Left lung (tissue), 4 donors: ENCODE measurements at regions not wholly inside any gene's neighbourhood (a gene's known extent, or its start where the extent isn't known, plus 50 kb on each side); places are given as distances from the start of the nearest gene placed in this dataset.
A peak's percentile ranks its signal among the peaks of the same experiment; 100 is the strongest.

Experiments used
- ATAC-seq: fragments of 200-7000 bp; cut with Tn5 transposase; one replicate; pipeline ENCODE4 v1.9.1; 2020; ENCODE audit warnings: moderate library complexity
- DNase-seq, 4 donors: peaks; one replicate each; pipeline ENCODE4 v3.0.0-alpha.2; 2013 to 2020
- H3K27ac ChIP-seq, 2 donors: fragments of 200-600 bp; sonication (generic) in 1 of 2; one replicate each; pipeline versions ENCODE4 v1.5.0 to v1.8.0; 2020 to 2021
- H3K27me3 ChIP-seq, 2 donors: fragments of 200-600 bp; sonication (generic) in 1 of 2; one replicate each; pipeline versions ENCODE4 v1.5.0 to v1.8.0; 2020 to 2021
- H3K36me3 ChIP-seq, 2 donors: fragments of 200-600 bp; sonication (generic) in 1 of 2; one replicate each; pipeline versions ENCODE4 v1.5.0 to v1.8.0; 2020 to 2021
- H3K4me1 ChIP-seq, 2 donors: fragments of 200-600 bp; one replicate each; pipeline ENCODE4 v1.8.0; 2021
- H3K4me3 ChIP-seq, 2 donors: fragments of 200-600 bp; sonication (generic) in 1 of 2; one replicate each; pipeline versions ENCODE4 v1.5.0 to v1.8.0; 2020 to 2021; ENCODE audit warnings: mild to moderate bottlenecking in 1 of 2
- H3K9me3 ChIP-seq, 2 donors: fragments of 200-600 bp; sonication (generic) in 1 of 2; one replicate each; pipeline versions ENCODE4 v1.5.0 to v1.8.0; 2020 to 2021
- intact Hi-C, 2 donors: fragments of 100-400 bp; cut with DNase I; formaldehyde crosslinking; loops; one replicate each; pipeline versions ENCODE4 v1.11.2 to v1.14.2; 2022
- TF ChIP-seq, protein P1 (sequence below), 2 donors: fragments of 200-600 bp; sonication (generic) in 1 of 2; IDR thresholded peaks; one replicate each; pipeline versions ENCODE4 v1.5.0 to v1.8.0; 2021; ENCODE audit warnings: antibody characterized with exemption in 2 of 2
- donor health status: DM: no; HTN: yes; CAD: no.
- donor health status: DM: no; HTN: no; CAD: no.

DNA sequence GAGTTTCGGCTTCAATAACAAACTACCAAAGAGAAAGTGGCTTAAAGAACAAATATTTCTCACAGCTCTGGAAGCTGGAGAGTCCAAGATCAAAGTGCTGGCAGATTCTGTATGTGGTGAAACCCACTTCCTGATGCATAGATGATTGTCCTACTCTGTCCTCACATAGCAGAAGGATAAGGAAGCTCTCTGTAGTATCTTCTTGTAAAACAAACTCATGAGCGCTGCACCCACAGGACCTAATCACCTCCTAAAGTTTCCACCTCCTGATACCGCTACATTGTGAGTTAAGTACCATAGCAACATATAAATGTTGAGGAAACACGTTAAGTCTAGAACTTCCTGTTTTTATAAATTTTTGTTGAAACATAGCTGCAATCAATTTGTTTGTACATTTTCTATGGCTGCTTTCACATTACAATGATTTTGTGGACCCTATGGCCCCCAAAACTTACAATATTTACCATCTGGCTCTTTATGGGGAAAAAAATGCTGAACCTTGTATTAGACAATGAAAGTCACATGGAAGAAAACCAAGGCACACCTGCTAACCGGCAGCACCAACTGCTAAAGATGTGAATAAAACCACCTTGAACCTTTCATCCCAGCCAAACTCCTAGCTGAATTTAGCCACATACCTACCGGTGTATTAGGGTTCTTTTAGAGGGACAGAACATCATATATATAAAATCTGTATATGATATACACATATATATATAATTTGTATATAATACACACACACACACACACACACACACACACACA is 1423.4 kb downstream of the NCAM2 start:
- Histone ChIP-seq H3K36me3 (no peaks in the 10 kb centered on the region), H3K27ac (no peak overlapping the region), H3K4me3 (no peak overlapping the region), H3K4me1 (no peaks in the 10 kb centered on the region), H3K9me3 (no peaks in the 10 kb centered on the region), H3K27me3 (no peaks in the 10 kb centered on the region)
- TF ChIP-seq, protein P1, sequence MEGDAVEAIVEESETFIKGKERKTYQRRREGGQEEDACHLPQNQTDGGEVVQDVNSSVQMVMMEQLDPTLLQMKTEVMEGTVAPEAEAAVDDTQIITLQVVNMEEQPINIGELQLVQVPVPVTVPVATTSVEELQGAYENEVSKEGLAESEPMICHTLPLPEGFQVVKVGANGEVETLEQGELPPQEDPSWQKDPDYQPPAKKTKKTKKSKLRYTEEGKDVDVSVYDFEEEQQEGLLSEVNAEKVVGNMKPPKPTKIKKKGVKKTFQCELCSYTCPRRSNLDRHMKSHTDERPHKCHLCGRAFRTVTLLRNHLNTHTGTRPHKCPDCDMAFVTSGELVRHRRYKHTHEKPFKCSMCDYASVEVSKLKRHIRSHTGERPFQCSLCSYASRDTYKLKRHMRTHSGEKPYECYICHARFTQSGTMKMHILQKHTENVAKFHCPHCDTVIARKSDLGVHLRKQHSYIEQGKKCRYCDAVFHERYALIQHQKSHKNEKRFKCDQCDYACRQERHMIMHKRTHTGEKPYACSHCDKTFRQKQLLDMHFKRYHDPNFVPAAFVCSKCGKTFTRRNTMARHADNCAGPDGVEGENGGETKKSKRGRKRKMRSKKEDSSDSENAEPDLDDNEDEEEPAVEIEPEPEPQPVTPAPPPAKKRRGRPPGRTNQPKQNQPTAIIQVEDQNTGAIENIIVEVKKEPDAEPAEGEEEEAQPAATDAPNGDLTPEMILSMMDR (IDR thresholded peaks at IDR 0.05): no peak
- intact Hi-C loops: no loop called here
- DNase-seq (no peak), ATAC-seq (no peak)

DNA sequence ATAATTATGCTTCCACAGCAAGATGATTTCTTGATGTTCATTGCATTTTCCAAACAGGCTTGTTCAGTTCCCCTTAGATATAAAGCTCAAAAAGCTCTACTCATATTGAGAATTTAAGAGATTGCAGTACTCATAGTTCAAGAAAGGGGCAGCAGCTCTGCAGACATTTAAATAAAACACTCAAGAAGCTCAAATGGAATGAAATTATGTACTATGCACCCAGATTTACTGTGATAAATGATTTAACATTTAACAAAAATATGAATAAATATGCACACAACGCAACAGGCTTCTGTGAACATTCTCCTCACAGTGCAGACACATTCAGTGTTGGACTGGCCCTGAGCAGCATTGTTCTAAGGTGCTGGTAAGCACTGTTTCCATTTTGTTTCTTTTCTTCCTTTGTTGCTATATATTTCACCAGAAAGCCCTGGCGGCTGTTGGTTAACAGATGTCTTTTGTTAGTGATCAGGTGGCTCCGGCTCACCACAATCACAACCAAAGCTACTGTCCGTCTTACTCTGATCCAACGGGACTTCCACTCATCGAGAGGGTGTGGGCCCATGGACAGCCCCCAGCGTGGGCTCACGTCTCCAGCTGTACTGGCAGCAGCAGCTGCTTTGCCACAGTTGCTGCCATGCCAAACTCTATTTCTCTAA is 1440.3 kb downstream of the NCAM2 start:
- TF ChIP-seq, protein P1 (IDR thresholded peaks at IDR 0.05): no peak
- DNase-seq (peak in 1 of 4 donors; percentile 44), ATAC-seq (no peak)
- Histone ChIP-seq H3K27me3 (no peaks in the 10 kb centered on the region), H3K36me3 (no peaks in the 10 kb centered on the region), H3K27ac (no peak overlapping the region), H3K4me3 (no peak overlapping the region), H3K4me1 (no peaks in the 10 kb centered on the region), H3K9me3 (no peaks in the 10 kb centered on the region)
- intact Hi-C loops: no loop called here

DNA sequence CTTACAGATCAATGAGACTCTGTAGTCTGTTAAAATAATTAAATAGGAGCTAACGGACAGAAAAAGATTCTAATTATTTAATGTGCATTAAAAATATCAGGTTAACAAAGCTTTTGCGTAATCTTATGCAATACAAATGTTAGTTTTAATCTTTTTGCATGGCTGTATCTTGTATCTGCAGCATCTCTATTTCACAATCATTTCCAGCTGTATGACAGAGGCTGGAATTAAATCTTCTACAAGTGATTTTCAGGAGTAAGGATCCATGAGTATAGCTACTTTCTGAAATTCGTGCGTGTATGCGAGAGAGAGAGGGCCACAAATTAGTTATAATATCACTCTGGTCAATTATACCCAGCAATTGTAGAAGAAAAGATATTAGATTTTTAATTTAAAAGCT is 1446.8 kb downstream of the NCAM2 start:
- DNase-seq (no peak), ATAC-seq (no peak)
- Histone ChIP-seq H3K36me3 (no peaks in the 10 kb centered on the region), H3K4me3 (no peak overlapping the region), H3K27ac (no peak overlapping the region), H3K9me3 (peaks cover 0 to 2% of the 10 kb centered on the region in 2 donors), H3K4me1 (no peaks in the 10 kb centered on the region), H3K27me3 (no peaks in the 10 kb centered on the region)
- intact Hi-C loops: no loop called here
- TF ChIP-seq, protein P1 (IDR thresholded peaks at IDR 0.05): no peak

- Histone ChIP-seq H3K27me3 (no peaks in the 10 kb centered on the region), H3K4me3 (no peak overlapping the region), H3K36me3 (no peaks in the 10 kb centered on the region), H3K4me1 (no peaks in the 10 kb centered on the region), H3K9me3 (peaks cover 0 to 2% of the 10 kb centered on the region in 2 donors), H3K27ac (no peak overlapping the region)
- intact Hi-C loops: no loop called here
- no peak for ATAC-seq
- DNase-seq: no peak
- TF ChIP-seq, protein P1 (IDR thresholded peaks at IDR 0.05): no peak
Measured at GRCh38 chr21:22450507-22450906, 1452.3 kb downstream of the NCAM2 start.

DNA sequence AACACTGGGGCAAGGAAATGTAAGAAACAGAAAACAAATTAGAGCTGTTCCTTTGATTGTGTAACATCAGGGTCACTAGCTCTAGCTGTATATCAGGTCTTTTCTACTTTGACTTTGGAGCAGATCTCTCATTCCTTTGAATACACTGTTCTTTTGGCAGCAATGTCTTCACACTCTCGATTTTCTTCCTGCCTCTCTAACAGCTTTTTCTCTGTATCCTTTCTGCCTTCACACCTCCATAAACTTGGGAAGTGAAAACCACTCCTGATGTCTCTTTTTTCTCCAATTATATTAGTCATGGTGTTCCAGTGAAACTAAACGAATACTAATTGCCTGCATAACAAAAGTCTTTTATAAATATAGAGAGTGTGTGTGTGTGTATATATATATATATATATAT is 1458.0 kb downstream of the NCAM2 start:
- no peak overlapping the region for H3K27ac ChIP-seq
- H3K4me3 ChIP-seq: no peak overlapping the region
- no peaks in the 10 kb centered on the region for H3K36me3 ChIP-seq
- no peaks in the 10 kb centered on the region for H3K27me3 ChIP-seq
- intact Hi-C loops: no loop called here
- DNase-seq: no peak
- no peaks in the 10 kb centered on the region for H3K4me1 ChIP-seq
- H3K9me3 ChIP-seq: no peaks in the 10 kb centered on the region
- ATAC-seq: no peak
- TF ChIP-seq, protein P1 (IDR thresholded peaks at IDR 0.05): no peak
